Neural cell (in vitro differentiated cells): ENCODE measurements at regions not wholly inside any gene's neighbourhood (a gene's known extent, or its start where the extent isn't known, plus 50 kb on each side); places are given as distances from the start of the nearest gene placed in this dataset.

Source experiments
- H2AFZ ChIP-seq: fragments of 200-600, 300-800 bp; sonication (generic), shearing (Covaris generic); 2 replicates; pipeline ENCODE4 v1.6.0; 2014; ENCODE audit warnings: low read depth, mild to moderate bottlenecking, antibody characterized with exemption, low read length, moderate library complexity
- H3F3A ChIP-seq: fragments of 200-600 bp; shearing (Covaris generic); 2 replicates; pipeline ENCODE4 v1.6.1; 2016; ENCODE audit warnings: mild to moderate bottlenecking, moderate library complexity, mixed read lengths, antibody characterized with exemption, low read length; ENCODE audit not compliant: insufficient read depth, poor library complexity, severe bottlenecking
- H3K27ac ChIP-seq: fragments of 200-600, 300-800 bp; sonication (generic), shearing (Covaris generic); 2 replicates; pipeline ENCODE4 v1.5.1; 2014; ENCODE audit warnings: mild to moderate bottlenecking, low read length, moderate library complexity
- H3K27me3 ChIP-seq: fragments of 300-800, 200-600 bp; sonication (generic), shearing (Covaris generic); 2 replicates; pipeline ENCODE4 v1.6.0; 2014; ENCODE audit warnings: mild to moderate bottlenecking, low read depth, low read length, moderate library complexity; ENCODE audit not compliant: insufficient read depth
- H3K36me3 ChIP-seq: fragments of 300-800, 200-600 bp; sonication (generic), shearing (Covaris generic); 2 replicates; pipeline ENCODE4 v1.5.1; 2014; ENCODE audit warnings: mild to moderate bottlenecking, antibody characterized with exemption, low read length, moderate library complexity; ENCODE audit not compliant: insufficient read depth
- H3K4me2 ChIP-seq: fragments of 300-800, 200-600 bp; sonication (generic), shearing (Covaris generic); 2 replicates; pipeline ENCODE4 v1.6.0; 2014; ENCODE audit warnings: mild to moderate bottlenecking, low read length
- H3K4me3 ChIP-seq: fragments of 300-800, 200-600 bp; sonication (generic), shearing (Covaris generic); 2 replicates; pipeline ENCODE4 v1.5.1; 2014; ENCODE audit warnings: mild to moderate bottlenecking, low read length, moderate library complexity
- H3K79me2 ChIP-seq: fragments of 200-600 bp; shearing (Covaris generic); replicated peaks from 2 replicates; pipeline ENCODE4 v1.6.0; 2014; ENCODE audit warnings: mild to moderate bottlenecking, low read length, moderate library complexity; ENCODE audit not compliant: insufficient read depth
- H3K9ac ChIP-seq: fragments of 300-800, 200-600 bp; sonication (generic), shearing (Covaris generic); 2 replicates; pipeline ENCODE4 v1.6.1; 2016; ENCODE audit warnings: mild to moderate bottlenecking, low read length, mixed read lengths
- H3K9me2 ChIP-seq: fragments of 200-600 bp; shearing (Covaris generic); 2 replicates; pipeline ENCODE4 v1.6.1; 2016; ENCODE audit warnings: mild to moderate bottlenecking, low read length, mixed read lengths; ENCODE audit not compliant: insufficient read depth
- H3K9me3 ChIP-seq: fragments of 200-600, 300-800 bp; sonication (generic), shearing (Covaris generic); 2 replicates; pipeline ENCODE4 v1.6.1; 2016; ENCODE audit warnings: mild to moderate bottlenecking, mixed run types, low read length, moderate library complexity, mixed read lengths
- H4K20me1 ChIP-seq: fragments of 200-600 bp; shearing (Covaris generic); 2 replicates; pipeline ENCODE4 v1.6.1; 2016; ENCODE audit warnings: mild to moderate bottlenecking, mixed run types; ENCODE audit not compliant: insufficient read depth
- EP300 ChIP-seq: fragments of 450-650 bp; conservative IDR thresholded peaks from 2 replicates; pipeline ENCODE4 v1.6.1; 2014; ENCODE audit warnings: antibody characterized with exemption, mild to moderate bottlenecking, moderate library complexity; ENCODE audit not compliant: poor library complexity, severe bottlenecking
- EZH2 ChIP-seq: fragments of 200-600, 300-800 bp; shearing (Covaris generic), sonication (generic); IDR thresholded peaks from 2 replicates; pipeline ENCODE4 v1.6.1; 2014; ENCODE audit warnings: antibody characterized with exemption, low read length, borderline replicate concordance, mild to moderate bottlenecking; ENCODE audit not compliant: insufficient read depth, poor library complexity, severe bottlenecking
- MXI1 ChIP-seq: fragments of 450-650 bp; conservative IDR thresholded peaks from 2 replicates; pipeline ENCODE4 v1.6.1; 2014; ENCODE audit warnings: antibody characterized with exemption, mild to moderate bottlenecking; ENCODE audit not compliant: poor library complexity, severe bottlenecking
- POLR2AphosphoS5 ChIP-seq: IDR thresholded peaks from 2 replicates; pipeline ENCODE4 v1.6.1; 2012
- RAD21 ChIP-seq: fragments of 450-650 bp; conservative IDR thresholded peaks from 2 replicates; pipeline ENCODE4 v1.6.1; 2014; ENCODE audit warnings: antibody characterized with exemption, mild to moderate bottlenecking, moderate library complexity
- SMC3 ChIP-seq: fragments of 450-650 bp; conservative IDR thresholded peaks from 2 replicates; pipeline ENCODE4 v1.6.1; 2014; ENCODE audit warnings: antibody characterized with exemption, mild to moderate bottlenecking, moderate library complexity; ENCODE audit not compliant: poor library complexity
- TAF1 ChIP-seq: IDR thresholded peaks from 2 replicates; pipeline ENCODE4 v1.6.1; 2012; ENCODE audit warnings: low read depth
- TF ChIP-seq, protein P1 (sequence below): fragments of 450-650 bp; IDR thresholded peaks from 2 replicates; pipeline ENCODE4 v1.5.1; 2014; ENCODE audit warnings: antibody characterized with exemption, mild to moderate bottlenecking, moderate library complexity; ENCODE audit not compliant: poor library complexity, severe bottlenecking
- TF ChIP-seq, protein P2 (sequence below): IDR thresholded peaks from 2 replicates; pipeline ENCODE4 v1.6.1; 2012; ENCODE audit warnings: borderline replicate concordance

DNA sequence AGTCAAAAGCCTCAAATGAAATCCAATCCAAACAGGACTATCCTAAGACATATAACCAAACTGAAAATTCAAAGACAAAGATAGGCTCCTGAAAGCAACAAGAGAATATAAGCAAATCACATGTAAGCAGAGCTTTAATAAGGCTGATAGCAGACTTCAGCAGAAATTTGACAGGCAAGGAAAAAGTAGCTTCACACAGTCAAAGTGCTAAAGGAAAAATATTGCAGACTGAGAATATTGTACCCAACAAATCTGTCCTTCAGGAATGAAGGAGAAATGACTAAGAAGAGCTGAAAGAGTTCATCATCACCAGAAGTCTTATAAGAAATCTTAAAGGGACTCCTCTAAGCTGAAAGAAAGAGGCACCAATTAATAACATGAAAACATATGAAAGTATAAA lies 150.0 kb downstream of the EVA1A start:
- Histone ChIP-seq H2AFZ (no peak overlapping the region), H3K4me3 (no peak overlapping the region), H3K27ac (no peak overlapping the region), H3K4me2 (no peak overlapping the region), H4K20me1 (no peaks in the 10 kb centered on the region), H3K9ac (no peak overlapping the region), H3F3A (peaks cover under 1% of the 10 kb centered on the region), H3K79me2 (no peaks in the 10 kb centered on the region), H3K9me2 (no peaks in the 10 kb centered on the region), H3K27me3 (no peaks in the 10 kb centered on the region), H3K36me3 (no peaks in the 10 kb centered on the region), H3K9me3 (no peaks in the 10 kb centered on the region)
- no peak for TF ChIP-seq EZH2
- no peak for TF ChIP-seq MXI1
- no peak for TF ChIP-seq TAF1
- TF ChIP-seq, protein P1, sequence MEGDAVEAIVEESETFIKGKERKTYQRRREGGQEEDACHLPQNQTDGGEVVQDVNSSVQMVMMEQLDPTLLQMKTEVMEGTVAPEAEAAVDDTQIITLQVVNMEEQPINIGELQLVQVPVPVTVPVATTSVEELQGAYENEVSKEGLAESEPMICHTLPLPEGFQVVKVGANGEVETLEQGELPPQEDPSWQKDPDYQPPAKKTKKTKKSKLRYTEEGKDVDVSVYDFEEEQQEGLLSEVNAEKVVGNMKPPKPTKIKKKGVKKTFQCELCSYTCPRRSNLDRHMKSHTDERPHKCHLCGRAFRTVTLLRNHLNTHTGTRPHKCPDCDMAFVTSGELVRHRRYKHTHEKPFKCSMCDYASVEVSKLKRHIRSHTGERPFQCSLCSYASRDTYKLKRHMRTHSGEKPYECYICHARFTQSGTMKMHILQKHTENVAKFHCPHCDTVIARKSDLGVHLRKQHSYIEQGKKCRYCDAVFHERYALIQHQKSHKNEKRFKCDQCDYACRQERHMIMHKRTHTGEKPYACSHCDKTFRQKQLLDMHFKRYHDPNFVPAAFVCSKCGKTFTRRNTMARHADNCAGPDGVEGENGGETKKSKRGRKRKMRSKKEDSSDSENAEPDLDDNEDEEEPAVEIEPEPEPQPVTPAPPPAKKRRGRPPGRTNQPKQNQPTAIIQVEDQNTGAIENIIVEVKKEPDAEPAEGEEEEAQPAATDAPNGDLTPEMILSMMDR, result no peak
- TF ChIP-seq, protein P2, sequence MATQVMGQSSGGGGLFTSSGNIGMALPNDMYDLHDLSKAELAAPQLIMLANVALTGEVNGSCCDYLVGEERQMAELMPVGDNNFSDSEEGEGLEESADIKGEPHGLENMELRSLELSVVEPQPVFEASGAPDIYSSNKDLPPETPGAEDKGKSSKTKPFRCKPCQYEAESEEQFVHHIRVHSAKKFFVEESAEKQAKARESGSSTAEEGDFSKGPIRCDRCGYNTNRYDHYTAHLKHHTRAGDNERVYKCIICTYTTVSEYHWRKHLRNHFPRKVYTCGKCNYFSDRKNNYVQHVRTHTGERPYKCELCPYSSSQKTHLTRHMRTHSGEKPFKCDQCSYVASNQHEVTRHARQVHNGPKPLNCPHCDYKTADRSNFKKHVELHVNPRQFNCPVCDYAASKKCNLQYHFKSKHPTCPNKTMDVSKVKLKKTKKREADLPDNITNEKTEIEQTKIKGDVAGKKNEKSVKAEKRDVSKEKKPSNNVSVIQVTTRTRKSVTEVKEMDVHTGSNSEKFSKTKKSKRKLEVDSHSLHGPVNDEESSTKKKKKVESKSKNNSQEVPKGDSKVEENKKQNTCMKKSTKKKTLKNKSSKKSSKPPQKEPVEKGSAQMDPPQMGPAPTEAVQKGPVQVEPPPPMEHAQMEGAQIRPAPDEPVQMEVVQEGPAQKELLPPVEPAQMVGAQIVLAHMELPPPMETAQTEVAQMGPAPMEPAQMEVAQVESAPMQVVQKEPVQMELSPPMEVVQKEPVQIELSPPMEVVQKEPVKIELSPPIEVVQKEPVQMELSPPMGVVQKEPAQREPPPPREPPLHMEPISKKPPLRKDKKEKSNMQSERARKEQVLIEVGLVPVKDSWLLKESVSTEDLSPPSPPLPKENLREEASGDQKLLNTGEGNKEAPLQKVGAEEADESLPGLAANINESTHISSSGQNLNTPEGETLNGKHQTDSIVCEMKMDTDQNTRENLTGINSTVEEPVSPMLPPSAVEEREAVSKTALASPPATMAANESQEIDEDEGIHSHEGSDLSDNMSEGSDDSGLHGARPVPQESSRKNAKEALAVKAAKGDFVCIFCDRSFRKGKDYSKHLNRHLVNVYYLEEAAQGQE, result no peak
- no peak for TF ChIP-seq RAD21
- TF ChIP-seq SMC3, result no peak
- no peak for TF ChIP-seq EP300
- TF ChIP-seq POLR2AphosphoS5, result no peak

DNA sequence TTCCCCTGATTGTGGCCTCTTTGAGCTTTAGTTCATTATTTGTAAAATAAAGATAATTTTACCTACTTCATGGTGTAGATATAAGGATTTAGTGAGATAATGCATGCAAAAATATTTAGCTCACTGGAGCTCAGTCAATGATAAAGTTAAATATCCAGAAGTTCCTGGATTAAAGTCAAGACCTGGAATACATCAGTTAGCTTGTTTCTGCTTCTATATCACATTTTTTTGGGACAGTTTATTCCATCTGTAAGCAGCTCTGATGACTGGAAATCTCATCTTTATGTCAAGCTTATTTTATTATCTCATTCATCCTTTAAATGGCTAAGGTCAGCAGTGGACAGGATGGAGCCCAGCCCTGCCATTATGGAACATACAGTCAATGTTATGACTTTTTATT lies 152.0 kb downstream of the EVA1A start:
- no peak overlapping the region for H3K4me3 ChIP-seq
- no peaks in the 10 kb centered on the region for H3K27me3 ChIP-seq
- H2AFZ ChIP-seq, result no peak overlapping the region
- no peak for TF ChIP-seq MXI1
- TF ChIP-seq, protein P1, result no peak
- TF ChIP-seq EP300, result no peak
- TF ChIP-seq RAD21, result no peak
- TF ChIP-seq, protein P2, result no peak
- TF ChIP-seq EZH2, result no peak
- TF ChIP-seq POLR2AphosphoS5, result no peak
- no peak for TF ChIP-seq TAF1
- no peak for TF ChIP-seq SMC3
- no peaks in the 10 kb centered on the region for H3K36me3 ChIP-seq
- H3K9me2 ChIP-seq, result no peaks in the 10 kb centered on the region
- H3K9me3 ChIP-seq, result no peaks in the 10 kb centered on the region
- no peaks in the 10 kb centered on the region for H3K79me2 ChIP-seq
- H3K27ac ChIP-seq, result no peak overlapping the region
- H3K9ac ChIP-seq, result no peak overlapping the region
- H3K4me2 ChIP-seq, result no peak overlapping the region
- peaks cover 3% of the 10 kb centered on the region for H3F3A ChIP-seq
- no peaks in the 10 kb centered on the region for H4K20me1 ChIP-seq
